ENCODE measurements at regions not wholly inside any gene's neighbourhood (a gene's known extent, or its start where the extent isn't known, plus 50 kb on each side); places are given as distances from the start of the nearest gene placed in this dataset.

GRCh38 chr2:149894226-149894625 lies 306.7 kb upstream of the MMADHC start:
- TF ChIP-seq EZH2 (IDR thresholded peaks at IDR 0.05; ENCODE audit: low read depth), result no peak
- TF ChIP-seq, protein P1, sequence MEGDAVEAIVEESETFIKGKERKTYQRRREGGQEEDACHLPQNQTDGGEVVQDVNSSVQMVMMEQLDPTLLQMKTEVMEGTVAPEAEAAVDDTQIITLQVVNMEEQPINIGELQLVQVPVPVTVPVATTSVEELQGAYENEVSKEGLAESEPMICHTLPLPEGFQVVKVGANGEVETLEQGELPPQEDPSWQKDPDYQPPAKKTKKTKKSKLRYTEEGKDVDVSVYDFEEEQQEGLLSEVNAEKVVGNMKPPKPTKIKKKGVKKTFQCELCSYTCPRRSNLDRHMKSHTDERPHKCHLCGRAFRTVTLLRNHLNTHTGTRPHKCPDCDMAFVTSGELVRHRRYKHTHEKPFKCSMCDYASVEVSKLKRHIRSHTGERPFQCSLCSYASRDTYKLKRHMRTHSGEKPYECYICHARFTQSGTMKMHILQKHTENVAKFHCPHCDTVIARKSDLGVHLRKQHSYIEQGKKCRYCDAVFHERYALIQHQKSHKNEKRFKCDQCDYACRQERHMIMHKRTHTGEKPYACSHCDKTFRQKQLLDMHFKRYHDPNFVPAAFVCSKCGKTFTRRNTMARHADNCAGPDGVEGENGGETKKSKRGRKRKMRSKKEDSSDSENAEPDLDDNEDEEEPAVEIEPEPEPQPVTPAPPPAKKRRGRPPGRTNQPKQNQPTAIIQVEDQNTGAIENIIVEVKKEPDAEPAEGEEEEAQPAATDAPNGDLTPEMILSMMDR (conservative IDR thresholded peaks at IDR 0.05), result no peak

Measured in PC-9 (cell line).